Transverse colon (tissue), 4 donors: ENCODE measurements at regions not wholly inside any gene's neighbourhood (a gene's known extent, or its start where the extent isn't known, plus 50 kb on each side); places are given as distances from the start of the nearest gene placed in this dataset.

Experiments
- CTCF ChIP-seq, 5 experiments: fragments of 200-600 bp in 3 of 5; fragments of 450-650 bp in 2 of 5; sonication (generic) in 3 of 5; IDR thresholded peaks; 1 replicate in 2 of 5; 2 replicates in 3 of 5; pipeline ENCODE4 v1.5.1; 2016 to 2017; ENCODE audit warnings: antibody characterized with exemption in 5 of 5, inconsistent platforms in 3 of 5, mild to moderate bottlenecking in 2 of 5, moderate library complexity in 1 of 5
- POLR2A ChIP-seq: fragments of 450-650 bp; IDR thresholded peaks from one replicate; pipeline ENCODE4 v1.6.1; 2016; ENCODE audit warnings: antibody characterized with exemption, mild to moderate bottlenecking, moderate library complexity
- POLR2AphosphoS5 ChIP-seq, 3 donors: sonication (generic); formaldehyde crosslinking; IDR thresholded peaks; one replicate each; pipeline ENCODE4 v1.6.1; 2016; ENCODE audit warnings: antibody characterized with exemption in 3 of 3

- TF ChIP-seq CTCF (IDR thresholded peaks at IDR 0.05) = no peak
- TF ChIP-seq POLR2A = no peak
- no peak for TF ChIP-seq POLR2AphosphoS5 (IDR thresholded peaks at IDR 0.05)
Measured at GRCh38 chr13:103335241-103335640, 269.0 kb upstream of the SLC10A2 start.
